ENCODE measurements at regions not wholly inside any gene's neighbourhood (a gene's known extent, or its start where the extent isn't known, plus 50 kb on each side); places are given as distances from the start of the nearest gene placed in this dataset.

GRCh38 chr18:75625966-75626365 is 198.5 kb upstream of the SMIM21 start:
- no peak for TF ChIP-seq CTCF (IDR thresholded peaks at IDR 0.05; ENCODE audit: control extremely low read depth, extremely low read depth, low read depth, missing control alignments)
- POLR2A ChIA-PET, result no interaction called here
- no peak for DNase-seq (ENCODE audit: extremely low spot score)
- CTCF ChIA-PET, result no interaction called here

GRCh38 chr18:75624869-75625268 is 197.4 kb upstream of the SMIM21 start:
- ChIA-PET CTCF (no interaction called here), POLR2A (no interaction called here)
- DNase-seq (ENCODE audit: extremely low spot score), result no peak
- TF ChIP-seq CTCF (IDR thresholded peaks at IDR 0.05; ENCODE audit: control extremely low read depth, extremely low read depth, low read depth, missing control alignments), result no peak

GRCh38 chr18:75621818-75622217 is 194.3 kb upstream of the SMIM21 start:
- no peak for DNase-seq (ENCODE audit: extremely low spot score)
- ChIA-PET POLR2A (no interaction called here), CTCF (interaction anchor here (1.0 to 1.5 kb wide), 3 partner anchors 11 to 44 kb away, joined by 3 read pairs; no protein-coding TSS in a partner anchor)
- no peak for TF ChIP-seq CTCF (IDR thresholded peaks at IDR 0.05; ENCODE audit: control extremely low read depth, extremely low read depth, low read depth, missing control alignments)

- no peak for DNase-seq (ENCODE audit: extremely low spot score)
- TF ChIP-seq CTCF (IDR thresholded peaks at IDR 0.05; ENCODE audit: control extremely low read depth, extremely low read depth, low read depth, missing control alignments), result no peak
- ChIA-PET CTCF (no interaction called here), POLR2A (no interaction called here)
Observed at GRCh38 chr18:75618146-75618545, 190.6 kb upstream of the SMIM21 start.

DNA sequence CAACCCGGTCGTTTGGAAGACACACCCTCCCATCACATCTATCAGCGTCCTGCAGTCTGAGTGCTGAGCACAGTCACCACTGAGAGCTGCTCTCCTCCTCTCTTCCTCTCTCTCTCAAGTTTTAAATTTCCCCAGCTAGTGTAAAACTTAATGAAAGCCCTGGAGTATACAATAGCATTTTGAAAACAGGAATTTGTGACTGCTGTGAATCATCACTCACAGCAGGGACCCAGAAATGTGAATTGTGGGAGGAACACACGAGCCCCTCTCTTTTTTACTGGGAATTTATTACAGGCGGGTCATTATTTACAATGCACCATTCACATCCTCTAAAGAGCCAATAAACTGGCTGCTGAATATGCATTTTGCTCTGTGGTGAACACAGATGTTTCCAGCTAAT is 185.0 kb upstream of the SMIM21 start:
- ChIA-PET CTCF (interaction anchor here (0.9 kb wide), 1 partner anchor 13 kb away, joined by 3 read pairs; no protein-coding TSS in a partner anchor), POLR2A (no interaction called here)
- TF ChIP-seq CTCF (IDR thresholded peaks at IDR 0.05; ENCODE audit: control extremely low read depth, extremely low read depth, low read depth, missing control alignments), result no peak
- no peak for DNase-seq (ENCODE audit: extremely low spot score)

DNA sequence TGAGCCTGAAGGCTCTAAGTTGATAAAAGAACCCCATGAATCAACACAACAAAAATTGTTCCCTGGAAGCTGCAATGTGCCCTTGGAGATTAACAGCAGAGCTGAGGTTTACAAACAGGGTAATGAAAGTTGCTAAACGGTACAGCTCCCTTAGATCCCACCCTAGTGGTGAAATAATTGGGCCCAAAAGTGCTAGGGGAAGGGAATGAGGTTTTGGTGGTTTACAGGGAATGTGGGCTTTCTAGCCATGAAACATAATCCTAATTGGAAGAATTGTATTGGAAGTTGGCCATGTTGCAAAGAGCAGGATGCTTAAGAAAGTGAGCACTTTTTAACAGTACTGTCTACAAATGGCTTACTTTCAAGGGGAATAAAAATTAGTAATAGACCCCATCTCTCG is 180.2 kb upstream of the SMIM21 start:
- no peak for DNase-seq (ENCODE audit: extremely low spot score)

More for the DNA sequence above, 180.2 kb upstream of the SMIM21 start:
- ChIA-PET CTCF (interaction anchor here (1.1 kb wide), 1 partner anchor 8 kb away, joined by 4 read pairs; no protein-coding TSS in a partner anchor), POLR2A (no interaction called here)
- TF ChIP-seq CTCF (IDR thresholded peaks at IDR 0.05; ENCODE audit: control extremely low read depth, extremely low read depth, low read depth, missing control alignments), result no peak
